ENCODE measurements at regions not wholly inside any gene's neighbourhood (a gene's known extent, or its start where the extent isn't known, plus 50 kb on each side); places are given as distances from the start of the nearest gene placed in this dataset.

GRCh38 chr5:34519489-34520220, 136.5 kb upstream of the RAI14 start:
- no peak overlapping the region for H3K4me3 ChIP-seq (ENCODE audit: low read depth, low read length)
- TF ChIP-seq CTCF (conservative IDR thresholded peaks at IDR 0.05; ENCODE audit: low read depth, low read length): no peak
- DNase-seq (ENCODE audit: low read depth): no peak

- no peak for TF ChIP-seq CTCF (conservative IDR thresholded peaks at IDR 0.05; ENCODE audit: low read depth, low read length)
- DNase-seq (ENCODE audit: low read depth): no peak
- no peak overlapping the region for H3K4me3 ChIP-seq (ENCODE audit: low read depth, low read length)
Observed at GRCh38 chr5:34521628-34522290, 134.4 kb upstream of the RAI14 start.

GRCh38 chr5:34522599-34523386, 133.3 kb upstream of the RAI14 start:
- DNase-seq (ENCODE audit: low read depth): peak; percentile 97
- no peak overlapping the region for H3K4me3 ChIP-seq (ENCODE audit: low read depth, low read length)
- peak; percentile 84 for TF ChIP-seq CTCF (conservative IDR thresholded peaks at IDR 0.05; ENCODE audit: low read depth, low read length)

- no peak overlapping the region for H3K4me3 ChIP-seq (ENCODE audit: low read depth, low read length)
- no peak for DNase-seq (ENCODE audit: low read depth)
- no peak for TF ChIP-seq CTCF (conservative IDR thresholded peaks at IDR 0.05; ENCODE audit: low read depth, low read length)
Observed at GRCh38 chr5:34523387-34523726, 132.8 kb upstream of the RAI14 start.

- TF ChIP-seq CTCF (conservative IDR thresholded peaks at IDR 0.05; ENCODE audit: low read depth, low read length): no peak
- peak; percentile 79 for DNase-seq (ENCODE audit: low read depth)
Observed at GRCh38 chr5:34524123-34524522, 132.0 kb upstream of the RAI14 start.

GRCh38 chr5:34525761-34526160, 130.4 kb upstream of the RAI14 start:
- no peak overlapping the region for H3K4me3 ChIP-seq (ENCODE audit: low read depth, low read length)
- TF ChIP-seq CTCF (conservative IDR thresholded peaks at IDR 0.05; ENCODE audit: low read depth, low read length): no peak
- DNase-seq (ENCODE audit: low read depth): no peak

More at GRCh38 chr5:34524123-34524522, 132.0 kb upstream of the RAI14 start:
- no peak overlapping the region for H3K4me3 ChIP-seq (ENCODE audit: low read depth, low read length)
